Right renal pelvis (tissue), 4 donors: ENCODE measurements at regions not wholly inside any gene's neighbourhood (a gene's known extent, or its start where the extent isn't known, plus 50 kb on each side); places are given as distances from the start of the nearest gene placed in this dataset.

Source experiments
- DNase-seq, 4 donors: peaks; one replicate each; pipeline ENCODE4 v3.0.0-alpha.2; 2013; ENCODE audit warnings: low read depth in 4 of 4, low spot score in 3 of 4, missing footprints in 1 of 4

DNA sequence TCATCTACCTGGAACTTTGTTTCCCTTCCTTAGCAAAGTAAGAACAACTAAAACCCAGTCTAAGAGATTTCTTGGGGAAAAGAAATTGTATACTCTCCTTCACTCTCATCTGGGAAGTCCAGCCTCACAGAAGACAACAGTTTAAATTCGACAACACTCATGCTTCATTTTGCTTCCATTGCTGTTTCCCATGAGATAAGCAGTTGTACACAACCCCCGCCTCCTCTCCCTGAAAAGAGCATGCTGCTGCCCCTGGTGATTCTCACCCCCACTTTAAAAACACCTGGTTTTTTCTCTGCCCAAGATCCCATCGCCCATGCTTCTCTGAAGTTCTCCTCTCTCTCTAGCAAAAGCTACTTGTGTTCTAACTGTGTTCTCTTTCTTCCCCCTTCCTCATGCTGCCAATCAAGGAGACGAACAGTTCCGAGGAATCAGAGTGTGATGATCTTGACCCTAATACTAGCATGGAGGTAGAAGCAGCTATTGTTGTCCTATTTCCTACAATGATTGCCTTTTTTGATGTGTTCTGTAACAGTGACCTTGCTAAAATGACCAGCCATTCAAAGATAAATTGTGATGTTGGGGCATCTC lies 51.1 kb upstream of the UMPS start:
- DNase-seq: no peak
